ENCODE measurements at regions not wholly inside any gene's neighbourhood (a gene's known extent, or its start where the extent isn't known, plus 50 kb on each side); places are given as distances from the start of the nearest gene placed in this dataset.
"Not testable (repeated sequence)": the region's sequence is repeated elsewhere in the genome, so short reads cannot be mapped to it uniquely, and the experiment has no call there.

DNA sequence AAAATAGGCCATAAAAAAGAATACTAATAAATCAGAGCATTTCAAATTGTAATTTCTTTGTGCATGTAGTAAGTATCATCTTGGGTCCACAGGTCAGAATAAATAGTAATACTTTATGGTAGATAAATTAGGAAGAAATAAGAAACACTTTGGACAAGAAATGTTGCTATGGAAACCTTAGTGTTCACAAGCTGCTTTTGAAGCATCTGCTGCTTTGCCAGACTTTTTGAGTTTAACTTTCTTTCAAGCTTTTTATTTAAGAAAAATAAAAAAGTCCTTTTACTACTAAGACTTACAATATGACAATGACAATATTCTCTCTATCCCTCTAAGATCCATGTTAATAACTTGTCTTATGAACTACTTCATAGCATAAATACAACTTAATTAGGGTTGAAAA lies 690.7 kb upstream of the FSHR start:
- peaks cover 0 to 6% (median 2%) of the 10 kb centered on the region in 4 experiments for H3K4me1 ChIP-seq (ENCODE audit: control extremely low read depth in 1 of 4, control insufficient read depth in 4 of 4, insufficient read depth in 4 of 4, low read length in 3 of 4)
- CTCF ChIA-PET = no interaction called here
- peaks cover 0 to 7% (median 0%) of the 10 kb centered on the region in 5 experiments for H3K9me3 ChIP-seq (ENCODE audit: control extremely low read depth in 1 of 5, control insufficient read depth in 4 of 5, insufficient read depth in 2 of 5, low read depth in 1 of 5, low read length in 4 of 5)
- POLR2A ChIA-PET = interaction anchor here (0.6 kb wide), 1 partner anchor 70 kb away, joined by 3 read pairs; no protein-coding TSS in a partner anchor
- DNase-seq = no peak
- no peak overlapping the region for H3K27ac ChIP-seq (ENCODE audit: insufficient read depth in 1 of 2, low read depth in 1 of 2, low read length in 2 of 2, poor library complexity in 1 of 2, severe bottlenecking in 2 of 2)
- no peaks in the 10 kb centered on the region for H3K36me3 ChIP-seq (ENCODE audit: control insufficient read depth in 4 of 4, insufficient read depth in 4 of 4, low read length in 3 of 4)
- H3K27me3 ChIP-seq (replicated peaks in 2 of 5; ENCODE audit: control insufficient read depth in 4 of 5, insufficient read depth in 5 of 5, low read length in 4 of 5) = no peaks in the 10 kb centered on the region
- no peak overlapping the region for H3K4me3 ChIP-seq (ENCODE audit: control insufficient read depth in 1 of 7, extremely low read depth in 1 of 7, insufficient read depth in 4 of 7, low read depth in 2 of 7, low read length in 6 of 7)

DNA sequence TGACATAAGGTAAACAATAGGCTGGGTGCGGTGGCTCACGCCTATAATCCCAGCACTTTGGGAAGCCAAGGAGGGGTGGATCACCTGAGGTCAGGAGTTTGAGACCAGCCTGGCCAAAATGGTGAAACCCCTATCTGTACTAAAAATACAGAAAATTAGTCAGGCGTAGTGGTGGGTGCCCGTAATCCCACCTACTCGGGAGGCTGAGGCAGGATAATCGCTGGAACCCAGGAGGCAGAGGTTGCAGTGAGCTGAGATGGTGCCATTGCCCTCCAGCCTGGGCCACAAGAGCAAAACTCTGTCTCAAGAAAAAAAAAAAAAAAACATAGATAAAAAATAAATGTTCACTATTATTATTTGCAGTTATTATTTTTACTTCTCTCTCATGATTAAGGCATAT lies 689.8 kb upstream of the FSHR start:
- CTCF ChIA-PET; H3K9me3 ChIP-seq (ENCODE audit: control extremely low read depth in 1 of 5, control insufficient read depth in 4 of 5, insufficient read depth in 2 of 5, low read depth in 1 of 5, low read length in 4 of 5); POLR2A ChIA-PET; H3K36me3 ChIP-seq (ENCODE audit: control insufficient read depth in 4 of 4, insufficient read depth in 4 of 4, low read length in 3 of 4); H3K4me3 ChIP-seq (ENCODE audit: control insufficient read depth in 1 of 7, extremely low read depth in 1 of 7, insufficient read depth in 4 of 7, low read depth in 2 of 7, low read length in 6 of 7); H3K4me1 ChIP-seq (ENCODE audit: control extremely low read depth in 1 of 4, control insufficient read depth in 4 of 4, insufficient read depth in 4 of 4, low read length in 3 of 4); DNase-seq; H3K27ac ChIP-seq (ENCODE audit: insufficient read depth in 1 of 2, low read depth in 1 of 2, low read length in 2 of 2, poor library complexity in 1 of 2, severe bottlenecking in 2 of 2); H3K27me3 ChIP-seq (replicated peaks in 2 of 5; ENCODE audit: control insufficient read depth in 4 of 5, insufficient read depth in 5 of 5, low read length in 4 of 5): not testable (repeated sequence)
- WGBS (ENCODE audit: insufficient coverage) = 93% methylated on average over 3 of the region's 6 CpGs

DNA sequence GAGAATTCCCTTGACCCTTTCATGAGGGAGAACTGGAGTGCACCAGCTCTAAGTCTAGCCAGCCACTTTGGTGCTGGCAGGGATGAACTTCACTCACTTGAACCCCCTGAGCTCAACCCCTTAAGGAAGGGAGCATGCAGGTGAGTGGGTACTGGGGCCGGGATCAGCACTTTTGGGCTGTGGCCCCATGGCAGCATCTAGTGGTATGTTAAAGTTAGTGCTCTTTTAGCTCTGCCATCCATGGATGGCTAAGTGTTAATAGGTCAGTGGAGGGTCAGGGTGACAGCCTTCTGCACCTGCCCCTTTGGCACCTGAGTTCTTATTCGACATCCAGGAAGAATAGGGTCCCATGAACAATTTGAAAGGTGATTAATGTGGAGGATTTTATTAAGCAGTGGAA lies 689.0 kb upstream of the FSHR start:
- 100% methylated on average over 2 of the region's 2 CpGs for WGBS (ENCODE audit: insufficient coverage)
- CTCF ChIA-PET = no interaction called here
- Histone ChIP-seq H3K27ac (ENCODE audit: insufficient read depth in 1 of 2, low read depth in 1 of 2, low read length in 2 of 2, poor library complexity in 1 of 2, severe bottlenecking in 2 of 2) (no peak overlapping the region), H3K4me1 (ENCODE audit: control extremely low read depth in 1 of 4, control insufficient read depth in 4 of 4, insufficient read depth in 4 of 4, low read length in 3 of 4) (peaks cover 0 to 6% (median 2%) of the 10 kb centered on the region in 4 experiments), H3K9me3 (ENCODE audit: control extremely low read depth in 1 of 5, control insufficient read depth in 4 of 5, insufficient read depth in 2 of 5, low read depth in 1 of 5, low read length in 4 of 5) (peaks cover 0 to 7% (median 0%) of the 10 kb centered on the region in 5 experiments), H3K4me3 (ENCODE audit: control insufficient read depth in 1 of 7, extremely low read depth in 1 of 7, insufficient read depth in 4 of 7, low read depth in 2 of 7, low read length in 6 of 7) (no peak overlapping the region), H3K27me3 (replicated peaks in 2 of 5; ENCODE audit: control insufficient read depth in 4 of 5, insufficient read depth in 5 of 5, low read length in 4 of 5) (no peaks in the 10 kb centered on the region), H3K36me3 (ENCODE audit: control insufficient read depth in 4 of 4, insufficient read depth in 4 of 4, low read length in 3 of 4) (no peaks in the 10 kb centered on the region)
- POLR2A ChIA-PET = no interaction called here
- peak in 1 of 3 donors; percentile 11 for DNase-seq

DNA sequence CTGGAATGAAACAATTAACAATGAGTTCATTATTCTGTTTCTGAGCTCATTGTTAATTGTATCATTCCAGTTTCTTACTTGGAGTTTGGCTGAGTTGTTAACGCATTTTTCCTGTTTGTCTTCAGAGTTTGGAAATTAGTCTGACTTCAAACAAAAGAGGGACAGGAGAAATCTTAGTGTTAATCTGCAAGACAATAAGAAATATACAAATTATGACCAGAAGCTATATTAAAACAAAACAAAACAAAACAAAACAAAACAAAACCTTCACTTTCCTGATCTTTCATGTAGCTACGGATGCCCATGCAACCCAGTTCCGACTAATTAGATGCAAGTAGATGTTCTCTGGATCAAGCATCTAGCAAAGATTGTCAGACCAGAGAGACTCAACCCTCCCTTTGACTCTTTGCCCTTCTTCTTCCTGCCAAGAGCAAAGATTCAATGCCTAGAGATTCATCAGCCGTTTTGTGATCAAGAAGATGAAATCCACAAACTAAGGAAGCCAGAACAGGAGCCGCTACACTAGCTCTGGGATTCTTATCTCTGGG lies 686.2 kb upstream of the FSHR start:
- no peaks in the 10 kb centered on the region for H3K36me3 ChIP-seq (ENCODE audit: control insufficient read depth in 4 of 4, insufficient read depth in 4 of 4, low read length in 3 of 4)
- no peak overlapping the region for H3K4me3 ChIP-seq (ENCODE audit: control insufficient read depth in 1 of 7, extremely low read depth in 1 of 7, insufficient read depth in 4 of 7, low read depth in 2 of 7, low read length in 6 of 7)
- no peaks in the 10 kb centered on the region for H3K27me3 ChIP-seq (replicated peaks in 2 of 5; ENCODE audit: control insufficient read depth in 4 of 5, insufficient read depth in 5 of 5, low read length in 4 of 5)
- POLR2A ChIA-PET = no interaction called here
- H3K9me3 ChIP-seq (ENCODE audit: control extremely low read depth in 1 of 5, control insufficient read depth in 4 of 5, insufficient read depth in 2 of 5, low read depth in 1 of 5, low read length in 4 of 5) = peaks cover 0 to 7% (median 0%) of the 10 kb centered on the region in 5 experiments
- no peak overlapping the region for H3K27ac ChIP-seq (ENCODE audit: insufficient read depth in 1 of 2, low read depth in 1 of 2, low read length in 2 of 2, poor library complexity in 1 of 2, severe bottlenecking in 2 of 2)
- H3K4me1 ChIP-seq (ENCODE audit: control extremely low read depth in 1 of 4, control insufficient read depth in 4 of 4, insufficient read depth in 4 of 4, low read length in 3 of 4) = peaks cover 0 to under 1% (median under 1%) of the 10 kb centered on the region in 4 experiments
- 100% methylated on average over 2 of the region's 5 CpGs for WGBS (ENCODE audit: insufficient coverage)
- CTCF ChIA-PET = no interaction called here
- no peak for DNase-seq

DNA sequence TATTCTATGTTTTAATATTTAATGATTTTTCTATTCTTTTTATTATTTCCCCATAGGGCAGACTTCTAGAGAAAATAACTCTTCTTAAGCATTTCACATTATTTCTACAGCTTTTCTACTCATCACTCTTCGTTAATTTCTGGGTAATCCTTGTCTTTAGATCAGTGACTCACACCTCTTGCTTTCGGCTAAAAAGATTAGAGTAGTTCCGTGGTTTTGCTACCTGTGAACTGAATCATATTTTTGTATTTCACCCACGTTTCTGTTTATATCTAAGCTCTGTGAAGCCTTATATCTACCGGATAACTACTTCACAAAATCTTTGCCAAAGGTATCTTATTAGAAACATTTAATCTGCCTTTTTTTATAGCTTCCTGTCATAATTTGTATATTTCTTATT lies 685.5 kb upstream of the FSHR start:
- ChIA-PET POLR2A (no interaction called here), CTCF (no interaction called here)
- Histone ChIP-seq H3K36me3 (ENCODE audit: control insufficient read depth in 4 of 4, insufficient read depth in 4 of 4, low read length in 3 of 4) (no peaks in the 10 kb centered on the region), H3K9me3 (ENCODE audit: control extremely low read depth in 1 of 5, control insufficient read depth in 4 of 5, insufficient read depth in 2 of 5, low read depth in 1 of 5, low read length in 4 of 5) (peaks cover 0 to 7% (median 0%) of the 10 kb centered on the region in 5 experiments), H3K27me3 (replicated peaks in 2 of 5; ENCODE audit: control insufficient read depth in 4 of 5, insufficient read depth in 5 of 5, low read length in 4 of 5) (no peaks in the 10 kb centered on the region), H3K27ac (ENCODE audit: insufficient read depth in 1 of 2, low read depth in 1 of 2, low read length in 2 of 2, poor library complexity in 1 of 2, severe bottlenecking in 2 of 2) (no peak overlapping the region), H3K4me3 (ENCODE audit: control insufficient read depth in 1 of 7, extremely low read depth in 1 of 7, insufficient read depth in 4 of 7, low read depth in 2 of 7, low read length in 6 of 7) (no peak overlapping the region), H3K4me1 (ENCODE audit: control extremely low read depth in 1 of 4, control insufficient read depth in 4 of 4, insufficient read depth in 4 of 4, low read length in 3 of 4) (no peaks in the 10 kb centered on the region)
- WGBS (ENCODE audit: insufficient coverage) = 78% methylated on average over 3 of the region's 5 CpGs
- DNase-seq = no peak

DNA sequence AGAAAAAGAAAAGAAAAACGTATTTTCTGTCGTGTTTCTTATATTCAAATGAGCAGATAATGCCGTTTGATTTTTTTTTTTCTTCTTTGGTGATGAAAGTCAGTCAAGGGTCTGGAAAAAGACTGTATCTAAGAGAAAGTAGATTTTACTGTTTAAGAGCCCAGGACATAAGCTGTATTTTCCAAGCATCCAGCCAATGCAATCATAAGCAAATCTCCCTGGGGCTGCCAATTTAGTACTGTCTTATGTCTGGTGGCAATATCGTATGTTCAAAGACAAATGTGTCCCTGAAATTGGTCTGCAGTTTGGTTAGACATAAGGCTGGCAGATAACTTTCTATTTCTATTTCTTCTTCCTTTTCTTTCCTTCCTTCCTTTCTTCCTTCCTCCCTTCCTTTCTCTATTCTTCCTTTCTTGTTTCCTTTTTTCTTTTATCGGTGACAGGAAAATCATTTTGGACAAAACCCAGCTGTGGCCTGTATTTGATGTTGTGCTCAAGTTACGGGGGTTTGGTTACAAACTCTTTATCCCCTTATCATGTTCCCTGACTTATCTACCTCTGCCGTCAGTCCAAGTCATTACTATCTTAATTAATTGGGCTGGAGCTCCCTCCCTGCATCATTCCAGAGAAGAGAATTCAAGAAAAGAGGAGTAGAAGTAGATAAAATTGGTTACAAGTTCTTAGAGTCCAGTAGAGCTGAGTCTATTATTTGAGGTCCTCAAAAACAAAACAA lies 683.4 kb upstream of the FSHR start:
- POLR2A ChIA-PET = no interaction called here

DNA sequence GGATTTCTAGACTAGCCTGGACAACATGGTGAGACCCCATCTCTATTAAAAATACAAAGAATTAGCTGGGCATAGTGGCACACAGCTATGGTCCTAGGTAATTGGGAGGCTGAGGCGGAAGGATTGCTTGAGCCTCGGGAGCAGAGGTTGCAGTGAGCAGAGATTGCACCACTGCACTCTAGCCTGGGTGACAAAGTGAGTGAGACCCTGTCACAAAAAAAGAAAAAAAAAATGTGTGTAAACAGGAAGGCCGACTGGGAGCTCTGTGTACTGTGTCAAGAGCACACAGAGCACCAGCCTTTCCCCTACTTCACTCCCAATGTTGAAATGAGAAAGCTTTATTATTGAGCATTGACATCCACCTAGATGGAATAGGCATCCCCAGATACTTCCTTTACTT lies 681.7 kb upstream of the FSHR start:
- Histone ChIP-seq H3K9me3 (ENCODE audit: control extremely low read depth in 1 of 5, control insufficient read depth in 4 of 5, insufficient read depth in 2 of 5, low read depth in 1 of 5, low read length in 4 of 5) (no peaks in the 10 kb centered on the region), H3K27ac (ENCODE audit: insufficient read depth in 1 of 2, low read depth in 1 of 2, low read length in 2 of 2, poor library complexity in 1 of 2, severe bottlenecking in 2 of 2) (no peak overlapping the region), H3K4me3 (ENCODE audit: control insufficient read depth in 1 of 7, extremely low read depth in 1 of 7, insufficient read depth in 4 of 7, low read depth in 2 of 7, low read length in 6 of 7) (no peak overlapping the region), H3K4me1 (ENCODE audit: control extremely low read depth in 1 of 4, control insufficient read depth in 4 of 4, insufficient read depth in 4 of 4, low read length in 3 of 4) (peaks cover 0 to 10% (median 4%) of the 10 kb centered on the region in 4 experiments), H3K36me3 (ENCODE audit: control insufficient read depth in 4 of 4, insufficient read depth in 4 of 4, low read length in 3 of 4) (no peaks in the 10 kb centered on the region), H3K27me3 (replicated peaks in 2 of 5; ENCODE audit: control insufficient read depth in 4 of 5, insufficient read depth in 5 of 5, low read length in 4 of 5) (no peaks in the 10 kb centered on the region)
- ChIA-PET CTCF (no interaction called here), POLR2A (no interaction called here)
- 100% methylated on average over 2 of the region's 3 CpGs for WGBS (ENCODE audit: insufficient coverage)
- no peak for DNase-seq

More for the DNA sequence above, 683.4 kb upstream of the FSHR start:
- Histone ChIP-seq H3K4me3 (ENCODE audit: control insufficient read depth in 1 of 7, extremely low read depth in 1 of 7, insufficient read depth in 4 of 7, low read depth in 2 of 7, low read length in 6 of 7) (no peak overlapping the region), H3K36me3 (ENCODE audit: control insufficient read depth in 4 of 4, insufficient read depth in 4 of 4, low read length in 3 of 4) (no peaks in the 10 kb centered on the region), H3K9me3 (ENCODE audit: control extremely low read depth in 1 of 5, control insufficient read depth in 4 of 5, insufficient read depth in 2 of 5, low read depth in 1 of 5, low read length in 4 of 5) (peaks cover 0 to under 1% (median 0%) of the 10 kb centered on the region in 5 experiments), H3K27me3 (replicated peaks in 2 of 5; ENCODE audit: control insufficient read depth in 4 of 5, insufficient read depth in 5 of 5, low read length in 4 of 5) (no peaks in the 10 kb centered on the region), H3K27ac (ENCODE audit: insufficient read depth in 1 of 2, low read depth in 1 of 2, low read length in 2 of 2, poor library complexity in 1 of 2, severe bottlenecking in 2 of 2) (no peak overlapping the region), H3K4me1 (ENCODE audit: control extremely low read depth in 1 of 4, control insufficient read depth in 4 of 4, insufficient read depth in 4 of 4, low read length in 3 of 4) (no peaks in the 10 kb centered on the region)
- CTCF ChIA-PET = no interaction called here
- no peak for DNase-seq
- WGBS (ENCODE audit: insufficient coverage) = 91% methylated on average over 4 of the region's 7 CpGs

All from common myeloid progenitor, CD34-positive (primary cell).